OCI-LY7 (cell line): ENCODE measurements at regions not wholly inside any gene's neighbourhood (a gene's known extent, or its start where the extent isn't known, plus 50 kb on each side); places are given as distances from the start of the nearest gene placed in this dataset.

Source experiments
- BruUV-seq: library from RNA; stranded (reverse); fragments of 400-500 nt; replicated peaks from 2 replicates; lab custom pipeline; 2021; lab: Mats Ljungman, UMichigan
- CTCF ChIA-PET: fragments of 300-600 bp; sonication (Branson Sonifier 250); formaldehyde crosslinking; loops from one replicate; lab custom pipeline; 2022; ENCODE audit warnings: antibody characterized with exemption; ENCODE audit not compliant: unreplicated experiment; lab: Charles Lee
- POLR2A ChIA-PET: fragments of 300-600 bp; sonication (Branson Sonifier 250); formaldehyde crosslinking; loops from one replicate; lab custom pipeline; 2022; ENCODE audit warnings: antibody characterized with exemption; lab: Charles Lee
- DNase-seq: peaks from one replicate; pipeline ENCODE4 v3.0.0-alpha.2; 2015; ENCODE audit warnings: low spot score
- H2AFZ ChIP-seq: fragments of 200-600 bp; sonication (generic), shearing (Covaris generic); 2 replicates; pipeline ENCODE4 v1.6.1; 2014; ENCODE audit warnings: mild to moderate bottlenecking, antibody characterized with exemption, low read length, moderate library complexity
- H3K27ac ChIP-seq: fragments of 200-600 bp; sonication (generic); 2 replicates; pipeline ENCODE4 v1.5.1; 2014; ENCODE audit warnings: mixed run types, low read depth, mild to moderate bottlenecking, moderate library complexity, low read length, inconsistent platforms; ENCODE audit not compliant: poor library complexity, severe bottlenecking
- H3K36me3 ChIP-seq: fragments of 200-600 bp; sonication (generic); 2 replicates; pipeline ENCODE4 v1.6.1; 2014; ENCODE audit warnings: mild to moderate bottlenecking, antibody characterized with exemption, low read length, moderate library complexity, mixed read lengths; ENCODE audit not compliant: insufficient read depth
- H3K4me1 ChIP-seq: fragments of 200-600 bp; sonication (generic); 2 replicates; pipeline ENCODE4 v1.5.1; 2014; ENCODE audit warnings: mild to moderate bottlenecking, low read length; ENCODE audit not compliant: insufficient read depth, poor library complexity, severe bottlenecking
- H3K4me2 ChIP-seq: fragments of 200-600 bp; sonication (generic); 2 replicates; pipeline ENCODE4 v1.6.1; 2014; ENCODE audit warnings: mild to moderate bottlenecking, low read length
- H3K4me3 ChIP-seq: fragments of 200-600 bp; sonication (generic); 2 replicates; pipeline ENCODE4 v1.5.1; 2014; ENCODE audit warnings: mild to moderate bottlenecking, low read depth, low read length; ENCODE audit not compliant: poor library complexity, severe bottlenecking
- H3K79me2 ChIP-seq: fragments of 200-600 bp; sonication (generic); 2 replicates; pipeline ENCODE4 v1.6.1; 2016; ENCODE audit warnings: low read depth, mild to moderate bottlenecking, low read length, moderate library complexity, mixed read lengths; ENCODE audit not compliant: insufficient read depth
- H3K9me2 ChIP-seq: fragments of 200-600 bp; sonication (generic); 2 replicates; pipeline ENCODE4 v1.6.1; 2016; ENCODE audit warnings: mild to moderate bottlenecking, low read length, mixed read lengths; ENCODE audit not compliant: insufficient read depth
- H3K9me3 ChIP-seq: fragments of 200-600 bp; sonication (generic); 2 replicates; pipeline ENCODE4 v1.6.1; 2014; ENCODE audit warnings: mild to moderate bottlenecking, mixed run types, low read length, mixed read lengths
- H4K20me1 ChIP-seq: fragments of 200-600 bp; sonication (generic); 2 replicates; pipeline ENCODE4 v1.6.1; 2014; ENCODE audit warnings: mild to moderate bottlenecking, antibody characterized with exemption, low read length, moderate library complexity, mixed read lengths; ENCODE audit not compliant: insufficient read depth
- CTCF ChIP-seq: fragments of 200-600 bp; sonication (generic); conservative IDR thresholded peaks from 2 replicates; pipeline ENCODE4 v1.5.1; 2014; ENCODE audit warnings: mild to moderate bottlenecking, antibody characterized with exemption, low read length, moderate library complexity, mixed read lengths
- EZH2phosphoT487 ChIP-seq: fragments of 200-600 bp; sonication (generic); IDR thresholded peaks from 2 replicates; pipeline ENCODE4 v1.6.1; 2018; ENCODE audit warnings: low read depth, borderline replicate concordance, mild to moderate bottlenecking, mixed run types, antibody characterized with exemption, low read length, moderate library complexity, mixed read lengths
- intact Hi-C: fragments of 100-400 bp; cut with micrococcal nuclease; formaldehyde crosslinking; loops from one replicate; pipeline ENCODE4 v1.10.0; 2022; ENCODE audit not compliant: unreplicated experiment

DNA sequence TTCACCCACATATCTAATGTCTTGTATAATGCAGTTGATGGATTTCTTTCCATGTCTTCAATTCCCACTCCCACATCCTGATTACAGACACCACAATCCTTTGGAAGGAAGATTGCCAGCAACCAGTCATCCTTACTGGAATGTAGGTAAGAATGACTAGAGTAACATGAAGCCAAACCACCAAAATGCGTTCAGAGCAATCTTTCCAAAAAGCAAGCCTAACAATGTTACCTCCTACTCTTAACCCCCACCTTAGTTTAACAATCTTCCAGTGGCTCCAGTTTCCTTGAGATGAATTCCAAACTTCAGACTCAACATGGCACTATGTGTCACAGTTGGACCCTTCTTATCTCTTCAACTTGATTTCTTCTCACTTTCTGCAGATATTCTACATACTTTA is 685.6 kb downstream of the DOK5 start:
- H3K4me1 ChIP-seq = no peaks in the 10 kb centered on the region
- no peak overlapping the region for H3K27ac ChIP-seq
- no peaks in the 10 kb centered on the region for H4K20me1 ChIP-seq
- intact Hi-C loops = no loop called here
- no peak for TF ChIP-seq EZH2phosphoT487
- no peak for TF ChIP-seq CTCF
- H3K79me2 ChIP-seq = no peaks in the 10 kb centered on the region
- H3K9me2 ChIP-seq = no peaks in the 10 kb centered on the region
- no peak for DNase-seq
- ChIA-PET CTCF (no interaction called here), POLR2A (no interaction called here)
- no peaks in the 10 kb centered on the region for H3K36me3 ChIP-seq
- H3K4me2 ChIP-seq = no peak overlapping the region
- H2AFZ ChIP-seq = no peak overlapping the region
- H3K4me3 ChIP-seq = no peak overlapping the region
- BruUV-seq = no TSS peak
- H3K9me3 ChIP-seq = no peaks in the 10 kb centered on the region

DNA sequence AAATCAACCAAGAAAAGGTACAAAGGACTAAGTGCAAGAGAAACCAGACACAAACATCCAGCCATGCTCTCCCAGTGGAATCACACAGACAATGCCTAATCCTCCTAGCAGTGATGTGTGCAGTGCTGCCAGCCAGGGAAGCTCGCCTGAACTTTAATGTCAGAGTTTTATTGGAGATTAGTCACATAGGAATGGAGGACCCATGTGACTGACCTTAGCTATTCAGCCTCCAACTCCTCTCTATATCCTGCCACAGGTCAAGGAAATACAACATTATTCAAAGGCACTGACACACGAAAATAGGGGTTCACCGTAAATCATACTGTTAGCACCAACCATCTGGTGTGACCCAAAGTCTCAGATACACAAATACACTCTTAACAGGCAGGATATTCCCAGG is 684.6 kb downstream of the DOK5 start:
- CTCF ChIA-PET = no interaction called here
- BruUV-seq = no TSS peak
- Histone ChIP-seq H3K27ac (no peak overlapping the region), H3K36me3 (no peaks in the 10 kb centered on the region), H3K4me3 (no peak overlapping the region), H3K9me2 (no peaks in the 10 kb centered on the region), H3K79me2 (no peaks in the 10 kb centered on the region), H3K4me2 (no peak overlapping the region), H4K20me1 (no peaks in the 10 kb centered on the region), H3K4me1 (no peaks in the 10 kb centered on the region), H2AFZ (no peak overlapping the region), H3K9me3 (no peaks in the 10 kb centered on the region)
- POLR2A ChIA-PET = no interaction called here
- no peak for DNase-seq
- intact Hi-C loops = no loop called here
- no peak for TF ChIP-seq CTCF
- no peak for TF ChIP-seq EZH2phosphoT487

DNA sequence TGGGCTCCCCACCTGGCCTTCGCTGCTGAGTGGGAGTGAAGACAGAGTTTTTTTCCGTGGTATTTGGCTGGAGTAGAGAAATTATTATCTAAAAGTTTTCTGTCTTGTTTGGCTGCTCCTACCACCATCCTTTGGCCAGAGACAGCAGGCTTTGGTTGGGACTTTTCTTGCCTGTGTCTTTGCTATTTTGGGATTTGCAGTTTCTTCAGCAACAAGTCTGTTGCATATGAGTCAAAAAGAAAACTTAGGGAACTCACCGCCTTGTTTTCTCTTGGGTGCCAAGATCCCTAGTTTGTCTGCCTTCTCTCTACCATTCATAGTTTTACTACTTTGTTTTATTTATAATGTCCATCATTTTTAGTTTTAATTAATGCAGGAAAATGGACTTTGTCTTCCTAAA is 683.8 kb downstream of the DOK5 start:
- H4K20me1 ChIP-seq = no peaks in the 10 kb centered on the region
- POLR2A ChIA-PET = no interaction called here
- H3K79me2 ChIP-seq = no peaks in the 10 kb centered on the region
- no peak overlapping the region for H3K27ac ChIP-seq
- TF ChIP-seq CTCF (no peak), EZH2phosphoT487 (no peak)
- intact Hi-C loops = no loop called here
- no peaks in the 10 kb centered on the region for H3K9me2 ChIP-seq
- no peak overlapping the region for H3K4me3 ChIP-seq
- no peak for DNase-seq
- no peaks in the 10 kb centered on the region for H3K36me3 ChIP-seq
- CTCF ChIA-PET = no interaction called here
- no TSS peak for BruUV-seq
- H2AFZ ChIP-seq = no peak overlapping the region
- no peaks in the 10 kb centered on the region for H3K4me1 ChIP-seq
- H3K4me2 ChIP-seq = no peak overlapping the region
- no peaks in the 10 kb centered on the region for H3K9me3 ChIP-seq
